GM21423 (cell line): ENCODE measurements at regions not wholly inside any gene's neighbourhood (a gene's known extent, or its start where the extent isn't known, plus 50 kb on each side); places are given as distances from the start of the nearest gene placed in this dataset.

Experiments used
- ATAC-seq: cut with Tn5 transposase; IDR thresholded peaks from one replicate; pipeline ENCODE4 v1.9.1; 2021; ENCODE audit warnings: mild to moderate bottlenecking, moderate library complexity; ENCODE audit not compliant: unreplicated experiment

DNA sequence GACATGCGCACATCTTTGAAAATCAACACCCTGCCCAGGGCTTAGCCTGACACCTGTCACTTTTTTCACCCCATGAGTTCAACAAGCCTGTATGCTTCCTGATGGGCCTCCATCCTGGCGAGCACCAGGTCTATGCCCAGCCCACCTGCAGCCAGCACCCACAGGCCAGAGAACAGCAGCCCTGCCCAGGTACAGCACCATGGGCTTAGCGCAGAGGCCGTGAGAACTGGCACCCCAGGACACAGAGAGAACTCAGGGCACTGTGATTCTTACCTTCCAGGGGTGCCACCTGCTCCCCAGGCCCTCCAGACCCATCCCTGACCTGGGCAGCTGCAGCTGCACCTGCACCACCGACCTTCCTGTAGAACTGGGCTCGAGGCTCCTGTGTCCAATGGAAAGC is 536.6 kb downstream of the TCERG1L start:
- ATAC-seq, result no peak

DNA sequence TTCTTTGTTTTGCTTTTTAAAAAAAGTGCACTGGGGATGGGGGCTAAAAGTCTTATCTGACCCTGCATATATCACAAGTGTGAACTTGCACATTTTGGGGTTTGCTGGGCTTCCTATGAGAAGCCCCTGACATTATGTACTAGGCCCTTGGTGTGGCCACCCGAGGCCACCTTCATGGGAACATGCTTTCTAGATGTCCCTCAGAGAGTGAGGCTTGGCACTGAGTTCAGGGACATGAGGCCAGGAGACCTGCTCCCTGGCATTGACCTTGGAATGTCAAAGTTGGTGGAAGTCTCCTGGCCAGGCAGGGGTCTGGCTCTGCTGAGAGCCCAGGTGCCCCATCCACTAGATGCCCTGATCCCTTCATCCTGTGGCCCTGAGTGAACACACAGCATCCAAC is 536.2 kb downstream of the TCERG1L start:
- ATAC-seq, result no peak

GRCh38 chr10:130776724-130777123 is 534.8 kb downstream of the TCERG1L start:
- ATAC-seq, result no peak

- no peak for ATAC-seq
Measured at GRCh38 chr10:130777507-130778165, 533.9 kb downstream of the TCERG1L start.

- ATAC-seq, result no peak
Measured at GRCh38 chr10:130778166-130778545, 533.4 kb downstream of the TCERG1L start.

GRCh38 chr10:130780763-130781162 is 530.8 kb downstream of the TCERG1L start:
- no peak for ATAC-seq

GRCh38 chr10:130781206-130781605 is 530.3 kb downstream of the TCERG1L start:
- no peak for ATAC-seq

DNA sequence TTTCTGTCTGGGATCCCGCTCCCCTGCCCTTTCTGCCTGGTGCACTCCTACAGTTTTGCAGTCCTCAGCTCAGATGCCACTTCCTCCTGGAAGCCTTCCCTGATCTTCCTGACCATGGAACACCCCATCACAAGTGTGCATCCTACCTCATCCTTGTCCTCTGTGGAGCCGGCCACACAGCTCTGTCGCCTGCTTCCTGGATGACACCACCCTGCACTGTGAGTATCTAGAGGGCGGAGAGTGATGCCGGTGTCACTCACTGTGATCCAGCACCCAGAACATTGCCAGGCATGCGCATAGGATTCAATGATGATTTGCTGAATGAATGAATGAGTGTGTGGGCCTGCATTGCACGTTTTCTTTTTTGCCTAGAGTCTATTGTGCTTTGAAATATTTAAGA is 529.9 kb downstream of the TCERG1L start:
- no peak for ATAC-seq

GRCh38 chr10:130782467-130782866 is 529.1 kb downstream of the TCERG1L start:
- no peak for ATAC-seq

- no peak for ATAC-seq
Measured at GRCh38 chr10:130784326-130784725, 527.2 kb downstream of the TCERG1L start.

GRCh38 chr10:130786365-130786966 is 525.1 kb downstream of the TCERG1L start:
- no peak for ATAC-seq

GRCh38 chr10:130787243-130787642 is 524.3 kb downstream of the TCERG1L start:
- no peak for ATAC-seq

- ATAC-seq, result no peak
Measured at GRCh38 chr10:130787821-130788220, 523.7 kb downstream of the TCERG1L start.

GRCh38 chr10:130790339-130790738 is 521.2 kb downstream of the TCERG1L start:
- no peak for ATAC-seq

GRCh38 chr10:130792096-130792845 is 519.2 kb downstream of the TCERG1L start:
- no peak for ATAC-seq

- ATAC-seq, result no peak
Measured at GRCh38 chr10:130795819-130796218, 515.7 kb downstream of the TCERG1L start.

DNA sequence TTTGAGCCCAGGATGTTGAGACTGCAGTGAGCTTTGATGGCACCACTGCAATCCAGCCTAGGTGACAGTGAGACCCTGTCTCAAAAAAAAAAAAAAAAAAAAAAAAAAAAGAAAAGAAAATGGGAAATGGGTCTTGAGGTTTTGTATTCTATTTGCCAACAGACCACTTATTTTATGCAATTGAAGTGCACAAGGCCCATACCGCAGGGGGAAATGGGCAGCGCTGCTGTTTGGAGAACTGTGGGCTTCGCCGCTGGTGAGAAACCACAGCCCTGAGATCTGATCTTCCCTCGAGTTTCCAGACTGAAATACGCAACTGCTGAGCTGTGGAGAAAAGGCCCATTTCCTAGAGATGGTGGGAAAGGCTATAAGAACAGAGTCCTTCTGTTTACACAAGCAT is 512.0 kb downstream of the TCERG1L start:
- ATAC-seq, result no peak

- no peak for ATAC-seq
Measured at GRCh38 chr10:130800281-130800680, 511.2 kb downstream of the TCERG1L start.

GRCh38 chr10:130801276-130801675 is 510.2 kb downstream of the TCERG1L start:
- ATAC-seq, result no peak

GRCh38 chr10:130801784-130802183 is 509.7 kb downstream of the TCERG1L start:
- no peak for ATAC-seq

DNA sequence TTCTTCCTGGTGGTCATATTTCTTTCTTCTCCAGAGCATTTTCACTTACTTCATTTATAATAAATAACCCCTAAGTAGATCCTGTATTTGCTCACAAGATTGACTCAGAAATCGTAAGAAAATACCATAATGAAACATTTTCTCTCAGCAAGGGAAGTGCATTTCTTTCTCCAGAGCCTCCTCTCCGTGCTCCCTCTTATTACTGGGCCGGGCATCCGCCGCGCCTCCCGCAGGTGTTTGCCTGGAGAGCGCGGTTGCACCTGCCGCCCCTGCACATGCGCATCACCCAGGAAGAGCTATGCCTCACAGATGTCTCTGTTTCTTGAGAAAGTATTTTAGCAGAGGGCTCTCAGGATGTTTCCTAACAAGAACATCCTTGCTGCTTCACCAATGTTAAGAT is 509.2 kb downstream of the TCERG1L start:
- no peak for ATAC-seq

DNA sequence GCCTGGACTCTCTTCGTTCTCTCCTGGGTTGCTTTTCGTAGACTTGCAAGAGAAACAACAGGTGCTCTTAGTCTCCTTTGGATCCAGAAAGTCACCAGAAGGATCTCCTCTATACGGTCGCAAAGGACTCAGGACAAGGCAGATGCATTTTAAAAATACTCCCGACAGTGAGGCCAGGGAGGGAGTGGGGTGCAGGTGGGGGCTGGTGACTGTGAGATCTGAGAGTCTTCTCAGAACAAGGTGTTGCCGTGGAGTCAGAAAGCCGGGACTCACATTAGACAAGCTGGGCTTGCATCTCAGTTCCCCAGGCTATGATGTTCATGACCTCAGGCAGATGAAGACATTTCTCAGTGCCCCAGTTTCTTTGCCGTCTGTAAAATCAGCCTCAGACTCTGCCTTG is 507.2 kb downstream of the TCERG1L start:
- no peak for ATAC-seq
